GM19351 (cell line): ENCODE measurements at regions not wholly inside any gene's neighbourhood (a gene's known extent, or its start where the extent isn't known, plus 50 kb on each side); places are given as distances from the start of the nearest gene placed in this dataset.
"Not testable (repeated sequence)": the region's sequence is repeated elsewhere in the genome, so short reads cannot be mapped to it uniquely, and the experiment has no call there.

Source experiments
- ATAC-seq: cut with Tn5 transposase; IDR thresholded peaks from one replicate; pipeline ENCODE4 v1.9.1; 2021; ENCODE audit warnings: mild to moderate bottlenecking, moderate library complexity; ENCODE audit not compliant: unreplicated experiment

DNA sequence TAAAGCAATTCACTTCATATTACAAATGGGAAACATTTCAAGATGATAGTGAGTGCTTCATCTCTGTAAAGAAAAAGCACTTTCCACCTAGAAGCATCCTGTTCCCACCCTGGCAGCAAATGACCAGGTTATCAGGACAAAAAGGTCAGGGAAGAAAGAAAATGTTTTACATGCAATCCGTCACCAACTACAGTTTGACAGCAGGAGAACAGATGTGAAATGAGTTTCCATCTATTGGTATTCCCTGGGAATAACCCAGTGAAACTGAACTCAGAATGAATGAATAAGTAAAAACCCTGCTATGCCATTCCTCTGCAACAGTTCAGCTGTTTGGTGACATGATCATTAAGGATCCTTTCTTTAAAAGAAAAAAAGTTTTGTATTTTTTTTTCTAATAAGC lies 67.6 kb downstream of the HTR1A start:
- ATAC-seq: no peak

DNA sequence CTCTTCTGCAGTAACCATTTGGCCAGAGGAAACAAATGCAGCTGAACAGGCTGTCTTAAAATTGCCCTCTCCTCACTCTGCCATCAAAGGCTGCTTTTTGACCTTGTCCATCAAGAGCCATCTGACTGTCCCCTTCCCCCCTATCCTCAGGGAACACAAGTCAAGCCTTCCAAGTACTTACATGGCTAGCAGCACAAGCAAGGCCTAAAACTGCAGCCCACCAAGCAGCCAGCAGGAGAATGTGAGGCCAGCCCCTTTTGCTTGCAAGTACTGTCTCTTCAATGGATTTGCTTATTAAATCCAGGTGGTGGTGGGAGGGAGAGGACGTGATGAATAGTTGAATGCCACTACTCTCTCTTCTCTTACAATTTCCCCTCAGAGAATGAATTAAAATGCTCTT lies 83.5 kb downstream of the HTR1A start:
- no peak for ATAC-seq

DNA sequence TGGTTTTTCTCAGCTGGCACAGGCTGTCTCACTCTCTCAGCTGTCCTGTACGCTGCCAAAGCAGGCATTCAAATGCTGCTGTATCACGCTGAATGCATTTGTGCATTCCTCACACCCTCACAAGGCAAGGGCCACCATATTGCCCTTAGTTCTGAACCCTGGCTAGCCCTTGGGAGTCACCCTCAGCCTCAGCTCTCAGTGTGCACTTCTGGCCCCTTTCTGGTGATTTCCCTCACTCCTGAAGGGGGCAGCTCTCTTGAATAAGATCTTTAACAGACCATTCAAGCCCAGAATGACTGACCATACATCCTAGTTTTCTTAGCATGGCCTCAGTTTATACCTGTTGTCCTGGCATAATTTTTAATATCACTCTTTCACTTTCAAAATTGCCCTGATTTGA lies 84.3 kb downstream of the HTR1A start:
- no peak for ATAC-seq

DNA sequence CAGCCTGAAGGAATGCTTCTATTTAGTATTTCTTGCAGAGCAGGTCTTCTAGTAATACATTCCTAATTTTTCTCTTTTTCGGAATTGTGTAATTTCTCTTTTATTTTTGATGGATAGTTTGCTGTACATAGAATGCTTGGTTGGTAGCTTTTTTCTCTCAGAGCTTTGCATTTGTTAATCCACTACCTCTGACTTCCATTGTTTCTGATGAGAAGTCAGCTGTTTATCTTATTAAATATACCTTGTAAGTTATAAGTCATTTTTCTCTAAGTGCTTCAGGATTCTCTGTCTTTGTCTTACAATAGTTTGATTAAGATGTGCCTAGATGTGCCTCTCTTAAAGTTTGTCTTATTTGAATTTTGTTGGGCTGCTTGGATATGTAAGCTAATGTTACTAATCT lies 101.9 kb downstream of the HTR1A start:
- ATAC-seq: no peak

DNA sequence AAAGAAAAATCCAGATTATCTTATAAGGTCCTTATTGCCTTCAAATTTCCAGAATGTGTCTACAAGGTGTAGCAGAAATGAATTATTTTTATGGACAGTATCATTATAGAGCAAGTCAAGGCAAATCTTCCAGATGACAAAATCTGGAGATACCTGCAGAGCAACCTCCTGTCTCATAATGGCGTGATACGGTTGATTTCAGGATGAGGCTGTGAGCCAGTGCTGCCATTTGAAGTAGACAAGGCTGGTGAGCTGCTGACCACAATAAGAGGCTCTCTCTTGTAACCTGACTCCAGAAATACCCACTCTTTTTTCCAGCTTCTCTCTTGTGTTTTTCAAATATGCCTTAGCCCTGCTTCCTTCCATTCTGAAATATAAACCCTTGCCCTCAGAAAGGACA lies 108.2 kb downstream of the HTR1A start:
- ATAC-seq: no peak

DNA sequence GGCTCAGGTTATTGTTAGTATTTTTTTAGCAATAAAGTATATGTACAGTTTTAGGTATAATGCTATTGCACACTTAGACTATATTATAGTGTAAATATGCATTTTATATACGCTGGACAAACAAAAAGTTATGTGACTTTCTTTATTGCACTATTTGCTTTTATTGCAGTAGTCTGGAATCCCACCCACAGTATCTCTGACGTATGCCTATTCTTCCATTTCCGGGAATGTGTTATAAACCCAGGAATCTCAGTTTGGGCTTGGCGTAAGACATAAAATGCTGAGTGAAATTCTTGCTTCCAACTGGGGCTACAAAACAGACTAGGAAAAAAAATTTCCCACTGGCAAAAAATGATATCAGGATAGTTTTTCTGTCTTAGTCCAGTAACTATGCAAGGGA lies 119.1 kb downstream of the HTR1A start:
- ATAC-seq: no peak

DNA sequence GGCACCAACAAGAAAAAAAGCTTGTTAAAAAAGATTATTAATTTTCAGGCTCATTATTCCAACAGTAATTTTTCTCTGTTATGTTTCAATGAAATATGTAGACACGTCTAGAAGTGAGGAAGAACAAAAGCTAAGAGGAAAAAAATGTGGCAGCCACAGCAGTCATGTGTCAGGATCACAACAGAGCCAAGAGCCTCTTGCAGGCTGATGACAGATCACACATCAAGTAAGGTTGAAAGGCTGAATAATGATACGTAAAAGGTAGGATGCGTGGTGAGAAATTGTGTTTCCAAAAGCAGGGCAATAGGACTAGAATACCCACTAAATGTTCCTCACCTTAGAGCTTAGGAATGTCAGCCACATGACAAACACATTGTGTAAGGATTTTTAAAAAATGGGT lies 124.8 kb downstream of the HTR1A start:
- no peak for ATAC-seq

DNA sequence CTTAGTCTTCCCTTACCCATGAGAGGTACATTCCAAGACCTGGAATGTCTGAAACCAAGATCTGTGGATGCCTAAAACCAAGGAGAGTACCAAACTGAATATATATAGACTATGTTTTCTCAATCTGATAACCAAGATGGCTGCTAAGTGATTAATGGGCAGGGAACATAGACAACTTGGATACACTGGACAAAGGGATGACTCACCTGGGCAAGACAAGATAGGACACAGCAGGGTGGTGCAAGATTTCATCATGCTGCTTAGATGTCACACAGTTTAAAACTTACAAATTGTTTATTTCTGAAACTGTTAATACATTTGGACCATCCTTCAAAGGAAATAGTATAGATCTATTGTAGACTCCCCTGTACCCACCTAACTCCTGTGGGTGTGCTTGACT lies 130.9 kb downstream of the HTR1A start:
- ATAC-seq: no peak

DNA sequence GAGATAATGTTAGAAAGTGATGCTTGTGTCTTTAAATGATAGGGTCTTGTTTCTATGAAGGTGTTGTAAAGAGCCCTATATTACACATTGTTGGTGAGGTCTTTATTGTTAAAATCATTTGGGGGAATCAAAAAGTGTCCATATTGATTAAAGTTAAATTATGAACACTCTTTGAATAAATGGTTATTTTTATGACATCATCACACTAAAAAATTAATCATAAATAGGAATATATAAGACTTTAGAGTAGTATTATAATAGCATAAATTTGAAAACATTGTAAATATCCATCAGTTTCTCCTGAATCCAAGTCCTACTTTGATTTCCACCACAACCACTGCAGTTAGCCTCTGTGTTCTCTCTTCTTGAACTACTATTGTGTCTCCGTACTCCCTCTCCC lies 136.3 kb downstream of the HTR1A start:
- no peak for ATAC-seq

DNA sequence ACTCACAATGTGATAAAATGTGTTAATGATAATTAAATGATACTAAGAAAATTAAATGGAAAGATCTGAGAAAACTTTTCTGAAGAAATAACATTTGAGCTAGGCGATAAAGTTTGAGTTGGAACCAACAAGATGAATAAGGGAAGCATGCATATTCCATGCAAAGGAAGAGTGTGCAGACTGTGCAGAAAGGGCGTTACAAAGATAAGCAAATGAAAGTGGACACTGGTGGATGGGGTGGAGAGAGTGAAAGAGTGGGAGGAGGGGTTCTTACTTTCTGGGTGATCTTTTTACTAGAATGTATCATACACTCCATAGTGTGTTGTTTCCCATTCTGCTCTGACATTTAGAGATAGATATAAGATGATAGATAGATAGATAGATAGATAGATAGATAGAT lies 138.7 kb downstream of the HTR1A start:
- ATAC-seq: no peak

DNA sequence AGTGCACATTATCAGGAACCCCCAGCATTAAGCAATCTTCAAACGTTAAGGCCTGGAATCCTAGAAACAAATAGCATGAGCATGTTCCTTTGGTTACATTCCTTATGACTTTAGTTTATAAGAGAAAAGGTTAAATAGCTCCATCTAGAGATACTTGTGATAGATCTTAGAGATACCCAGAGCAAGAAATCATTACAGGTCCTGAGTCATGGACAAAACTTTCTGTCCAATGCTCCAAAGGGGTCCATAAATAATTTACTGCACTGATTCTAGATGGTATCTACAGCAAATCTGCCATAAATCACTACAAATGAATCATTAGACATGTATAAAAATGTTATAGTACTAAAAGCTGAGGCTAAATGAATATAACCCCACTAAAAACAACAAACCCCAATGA lies 139.6 kb downstream of the HTR1A start:
- ATAC-seq: no peak

DNA sequence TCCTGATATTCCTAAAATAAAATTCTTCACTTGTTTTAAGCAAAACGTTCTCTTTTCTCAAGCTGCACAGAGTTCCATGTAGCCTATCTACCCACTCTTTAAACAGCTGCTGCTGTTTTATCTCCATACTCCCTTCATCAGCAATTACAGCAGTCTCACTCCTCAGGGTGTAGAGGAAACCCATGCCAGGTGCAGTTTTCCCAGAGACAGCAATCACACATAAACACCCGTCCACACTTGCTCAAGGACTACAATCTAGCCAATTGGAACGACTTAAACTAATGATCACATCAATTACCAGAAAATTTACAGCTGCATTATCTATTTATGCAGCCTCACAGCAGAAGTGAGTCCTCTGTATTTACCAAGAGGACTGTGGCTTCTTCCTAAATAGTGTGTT lies 141.7 kb downstream of the HTR1A start:
- no peak for ATAC-seq

DNA sequence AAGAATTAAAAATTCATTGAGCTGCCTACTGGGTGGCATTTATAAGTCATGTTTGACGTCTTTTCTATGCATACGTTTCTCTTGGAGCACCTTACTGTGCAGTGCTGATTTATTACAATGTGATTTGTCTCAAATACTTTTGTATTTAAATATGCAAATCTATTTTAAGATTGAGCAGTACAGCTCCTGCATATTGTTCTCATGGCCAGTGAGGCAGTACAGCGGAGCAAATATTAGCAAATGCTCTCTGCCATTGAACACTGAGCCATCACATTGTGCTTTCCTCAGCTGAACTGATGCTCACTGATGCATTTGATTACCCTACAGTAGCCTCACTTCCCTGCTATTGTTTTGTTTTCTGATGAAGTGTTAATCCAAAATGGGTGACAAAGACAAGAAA lies 149.6 kb downstream of the HTR1A start:
- no peak for ATAC-seq

DNA sequence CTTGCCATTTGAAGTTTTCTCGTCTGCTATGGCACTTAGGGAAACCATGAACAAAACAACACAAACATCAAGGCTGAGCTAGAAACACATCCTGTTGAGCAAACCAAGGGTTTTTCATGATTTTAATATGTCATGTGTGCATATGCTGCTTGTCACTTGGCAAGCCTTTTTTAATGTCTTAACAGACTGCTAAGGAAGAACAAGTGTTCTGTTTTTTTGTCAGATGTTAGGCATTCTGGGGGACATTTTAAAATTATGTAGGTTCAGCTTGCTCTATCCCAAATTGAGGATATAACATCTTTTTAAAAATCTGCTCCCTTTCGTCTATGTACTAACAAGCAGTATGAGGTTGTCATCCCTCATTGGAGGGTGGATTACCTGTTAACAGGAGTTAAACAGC lies 150.3 kb downstream of the HTR1A start:
- ATAC-seq: no peak

DNA sequence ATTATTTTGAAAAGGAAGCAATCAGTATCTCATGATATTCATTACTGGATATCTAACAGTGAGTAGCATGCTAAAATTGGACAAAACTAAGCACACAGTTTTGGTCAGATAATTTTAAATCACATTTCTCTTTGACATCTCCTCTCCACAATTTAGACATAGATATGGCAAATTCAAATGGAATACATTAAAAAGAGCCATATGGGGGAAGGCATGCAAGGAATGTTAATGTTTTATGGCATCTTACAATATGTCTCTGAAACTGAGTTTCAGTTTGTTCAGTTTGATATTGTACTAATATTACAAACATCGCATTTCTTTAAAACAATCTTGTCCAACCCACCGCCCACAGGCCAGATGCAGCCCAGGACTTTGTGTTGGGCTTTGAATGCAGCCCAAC lies 151.0 kb downstream of the HTR1A start:
- ATAC-seq: no peak

DNA sequence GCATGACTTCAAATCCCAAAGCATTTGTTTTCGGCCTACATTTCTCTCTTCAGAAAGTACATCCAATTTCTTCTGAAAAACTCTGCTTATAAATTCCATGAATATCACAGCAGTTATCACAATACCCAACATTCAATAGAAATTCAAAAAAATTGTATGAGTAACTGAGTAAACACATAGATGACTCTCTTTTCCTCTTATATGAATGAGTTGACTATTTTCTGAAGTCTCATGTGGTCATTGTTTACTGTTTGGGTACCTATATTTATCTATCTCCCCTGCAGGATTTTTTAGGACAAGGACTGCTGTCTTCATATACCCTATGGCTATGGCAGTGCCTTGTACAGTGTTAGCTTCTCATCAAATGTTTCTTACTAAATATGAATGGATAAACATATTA lies 157.1 kb downstream of the HTR1A start:
- no peak for ATAC-seq

DNA sequence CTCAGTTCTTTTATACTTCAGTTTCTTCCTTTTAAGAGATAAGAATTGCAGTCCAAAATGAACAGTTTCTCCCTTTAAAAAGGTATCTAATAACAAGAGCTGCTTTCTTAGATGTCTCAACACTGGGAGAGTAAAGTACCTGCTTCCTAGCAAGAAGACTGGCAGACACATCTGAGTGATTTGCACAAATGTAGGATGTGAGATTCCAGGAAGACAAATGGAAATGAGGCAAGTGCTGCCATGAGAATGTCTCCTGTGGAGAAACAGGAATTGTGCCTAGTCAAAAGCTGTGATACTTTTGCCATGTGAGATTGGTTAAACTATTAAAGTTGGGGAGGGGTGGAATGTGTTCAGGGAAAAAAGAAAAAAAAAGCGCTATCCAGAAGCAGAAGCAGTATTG lies 159.1 kb downstream of the HTR1A start:
- no peak for ATAC-seq

DNA sequence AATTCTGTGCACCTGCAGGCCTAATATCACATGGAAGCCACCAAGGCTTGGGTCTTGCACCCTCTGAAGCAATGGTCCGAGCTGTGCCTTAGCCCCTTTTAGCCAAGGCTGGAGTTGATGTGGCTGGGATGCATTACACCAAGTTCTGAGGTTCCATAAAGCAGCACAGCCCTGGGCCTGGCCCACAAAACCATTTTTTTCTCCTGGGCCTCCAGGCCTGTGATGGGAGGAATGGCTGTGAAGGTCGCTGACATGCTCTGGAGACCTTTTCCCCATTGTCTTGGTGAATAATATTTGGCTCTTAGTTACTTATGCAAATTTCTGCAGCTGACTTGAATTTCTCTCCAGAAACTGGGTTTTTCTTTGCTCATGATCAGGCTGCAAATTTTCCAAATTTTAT lies 167.3 kb downstream of the HTR1A start:
- no peak for ATAC-seq

DNA sequence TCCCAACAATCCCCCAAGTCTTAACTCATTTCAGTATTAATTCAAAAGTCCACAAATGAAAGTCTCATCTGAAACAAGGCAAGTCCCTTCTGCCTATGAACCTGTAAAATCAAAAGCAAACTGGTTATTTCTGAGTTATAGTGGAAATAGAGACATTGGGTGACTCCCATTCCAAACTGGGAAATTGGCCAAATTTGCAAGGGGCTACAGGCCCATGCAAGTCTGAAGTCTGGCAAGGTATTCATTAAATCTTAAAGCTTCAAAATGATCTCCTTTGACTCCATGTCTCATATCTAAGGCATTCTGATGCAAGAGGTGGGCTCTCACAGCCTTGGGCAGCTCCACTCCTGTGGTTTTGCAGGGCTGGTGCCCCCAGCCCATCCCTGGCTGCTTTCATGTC lies 167.9 kb downstream of the HTR1A start:
- no peak for ATAC-seq

DNA sequence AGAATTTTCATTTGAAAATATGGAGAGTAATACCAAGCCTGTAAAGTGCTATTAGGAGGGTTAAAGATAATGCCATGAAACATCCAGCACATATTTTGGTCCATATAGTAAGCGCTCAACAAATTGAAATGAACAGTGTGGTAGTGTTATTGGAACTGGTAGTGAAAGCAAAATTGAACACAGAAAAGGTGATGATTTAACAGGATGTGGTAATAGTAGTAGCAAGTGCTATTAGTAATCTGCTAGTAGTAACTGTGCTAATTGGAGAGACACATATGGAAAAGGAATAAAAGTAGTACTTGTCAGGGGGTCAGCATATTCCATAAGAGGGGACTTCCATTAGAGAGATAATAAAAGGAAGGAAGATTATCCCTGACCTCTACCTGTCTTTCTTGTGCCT lies 187.3 kb downstream of the HTR1A start:
- no peak for ATAC-seq

DNA sequence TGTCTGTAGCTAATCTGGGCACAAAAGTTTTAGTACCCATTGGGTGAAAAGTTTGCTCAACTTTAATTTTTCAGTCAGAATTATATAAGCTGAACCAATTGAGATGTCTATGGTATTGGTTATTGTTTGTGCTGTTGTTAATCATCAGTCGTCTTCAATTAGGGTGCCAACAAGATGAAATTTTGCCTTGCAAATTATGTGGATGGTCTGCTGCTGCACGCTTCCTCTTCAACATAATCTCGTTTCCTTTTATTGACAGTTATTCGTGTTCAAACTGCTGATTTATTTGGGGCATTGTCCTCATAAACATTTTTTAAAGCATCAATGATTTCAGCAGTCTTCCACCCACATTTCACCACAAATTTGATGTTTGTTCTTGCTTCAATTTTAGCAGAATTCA lies 194.0 kb downstream of the HTR1A start:
- ATAC-seq: no peak

DNA sequence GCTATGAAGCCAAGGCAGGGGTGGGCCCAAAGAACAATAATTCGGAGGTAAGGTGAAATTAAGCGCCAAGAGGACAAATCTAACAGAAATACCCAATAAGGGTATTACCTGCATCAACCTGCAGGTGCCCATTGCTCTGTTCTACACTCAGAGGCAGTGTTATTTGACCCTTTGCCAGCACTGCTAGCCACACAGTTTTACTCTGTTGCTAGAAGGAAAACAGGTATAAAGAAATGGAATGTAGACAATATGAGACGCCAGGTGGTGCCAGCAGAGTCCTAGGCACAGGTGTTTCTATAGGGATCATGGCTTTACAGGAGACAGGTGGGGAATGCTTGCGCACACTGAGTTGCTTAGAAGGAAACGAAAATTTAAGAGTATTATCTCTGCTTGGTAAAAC lies 201.3 kb downstream of the HTR1A start:
- no peak for ATAC-seq

DNA sequence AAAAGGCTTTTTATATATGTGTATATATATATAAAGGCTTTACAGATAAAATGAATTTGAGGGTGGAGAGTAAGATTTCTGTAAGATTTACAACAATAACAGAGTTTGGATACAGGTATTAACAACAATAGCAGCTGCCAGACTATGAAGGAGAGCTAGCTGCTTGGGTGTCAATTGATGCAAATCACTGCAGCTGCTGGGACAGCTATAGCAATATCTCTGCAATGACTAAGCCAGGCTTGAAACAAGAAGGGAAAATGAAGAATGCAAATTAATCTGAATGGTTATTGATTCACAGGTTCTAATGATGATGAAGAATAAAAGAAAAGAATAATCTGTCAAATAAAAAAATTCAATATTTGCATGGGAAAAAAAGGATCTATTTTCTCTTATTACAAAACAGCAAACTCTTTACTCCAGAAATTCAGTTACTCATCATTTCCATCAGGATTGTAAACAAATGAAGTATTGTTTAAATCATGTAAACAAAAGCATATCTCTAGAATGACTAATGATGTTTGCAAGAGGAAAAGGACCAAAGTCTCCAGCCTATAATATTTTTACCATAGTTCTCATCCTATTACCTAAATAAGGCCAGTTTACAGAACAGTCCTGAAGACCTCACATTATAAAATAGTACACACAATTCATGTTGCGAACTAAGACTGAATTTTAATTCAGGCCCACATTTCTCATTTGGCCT lies 219.0 kb downstream of the HTR1A start:
- ATAC-seq: no peak

DNA sequence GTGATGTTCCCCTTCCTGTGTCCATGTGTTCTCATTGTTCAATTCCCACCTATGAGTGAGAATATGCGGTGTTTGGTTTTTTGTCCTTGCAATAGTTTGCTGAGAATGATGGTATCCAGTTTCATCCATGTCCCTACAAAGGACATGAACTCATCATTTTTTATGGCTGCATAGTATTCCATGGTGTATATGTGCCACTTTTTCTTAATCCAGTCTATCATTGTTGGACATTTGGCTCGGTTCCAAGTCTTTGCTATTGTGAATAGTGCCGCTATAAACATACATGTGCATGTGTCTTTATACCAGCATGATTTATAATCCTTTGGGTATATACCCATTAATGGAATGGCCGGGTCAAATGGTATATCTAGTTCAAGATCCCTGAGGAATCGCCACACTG lies 229.4 kb downstream of the HTR1A start:
- not testable (repeated sequence) for ATAC-seq
